Vagina (tissue), 2 donors: ENCODE measurements at regions not wholly inside any gene's neighbourhood (a gene's known extent, or its start where the extent isn't known, plus 50 kb on each side); places are given as distances from the start of the nearest gene placed in this dataset.

Experiments used
- DNase-seq, 2 donors: peaks; one replicate each; pipeline ENCODE4 v3.0.0-alpha.2; 2017; ENCODE audit errors: extremely low spot score in 2 of 2
- H3K27ac ChIP-seq: fragments of 200-600 bp; sonication (generic); one replicate; pipeline ENCODE4 v1.5.1; 2019
- H3K27me3 ChIP-seq: fragments of 200-600 bp; sonication (generic); one replicate; pipeline ENCODE4 v1.5.1; 2019
- H3K36me3 ChIP-seq, 2 donors: fragments of 200-600 bp; sonication (generic); one replicate each; pipeline ENCODE4 v1.5.1; 2017 to 2019
- H3K4me1 ChIP-seq: fragments of 200-600 bp; sonication (generic); one replicate; pipeline ENCODE4 v1.5.1; 2019
- H3K4me3 ChIP-seq, 2 donors: fragments of 200-600 bp; sonication (generic); 1 replicate in 1 of 2; 2 replicates in 1 of 2; pipeline ENCODE4 v1.5.1; 2016 to 2019
- H3K9me3 ChIP-seq: fragments of 200-600 bp; sonication (generic); one replicate; pipeline ENCODE4 v1.5.1; 2019
- CTCF ChIP-seq, 3 experiments: fragments of 450-650 bp in 2 of 3; fragments of 200-600 bp in 1 of 3; sonication (generic) in 1 of 3; IDR thresholded peaks; one replicate each; pipeline ENCODE4 v1.5.1; 2017 to 2019; ENCODE audit warnings: antibody characterized with exemption in 3 of 3, mild to moderate bottlenecking in 2 of 3, moderate library complexity in 2 of 3
- POLR2A ChIP-seq, 2 donors: fragments of 450-650 bp; IDR thresholded peaks; one replicate each; pipeline ENCODE4 v1.6.1; 2017; ENCODE audit warnings: antibody characterized with exemption in 2 of 2, mild to moderate bottlenecking in 2 of 2, moderate library complexity in 2 of 2
- POLR2AphosphoS5 ChIP-seq, 2 donors: sonication (generic); formaldehyde crosslinking; IDR thresholded peaks; one replicate each; pipeline ENCODE4 v1.9.0; 2017; ENCODE audit warnings: antibody characterized with exemption in 2 of 2, mild to moderate bottlenecking in 2 of 2, low read depth in 1 of 2; ENCODE audit not compliant: insufficient read depth in 1 of 2
- intact Hi-C: fragments of 100-400 bp; cut with DNase I; formaldehyde crosslinking; loops from one replicate; pipeline ENCODE4 v1.15.1; 2023

DNA sequence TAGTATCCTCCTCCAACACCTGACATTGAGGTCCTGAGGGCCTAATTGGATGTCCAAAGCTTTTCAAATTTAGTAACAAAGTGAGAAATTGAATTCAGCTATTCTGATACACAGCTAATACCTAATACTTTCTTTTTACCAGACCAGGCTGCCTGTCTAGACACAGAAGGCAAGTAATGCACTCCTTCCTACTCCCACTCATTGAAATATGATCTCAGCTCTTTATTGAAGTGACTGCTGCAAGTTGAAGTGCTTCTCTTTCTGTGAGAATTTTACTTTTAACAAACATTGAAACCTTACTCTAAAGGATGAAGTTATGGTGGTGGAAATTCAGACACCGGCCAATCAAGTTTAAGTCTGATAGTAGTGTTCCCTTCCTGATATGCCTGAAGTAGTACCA is 90.8 kb upstream of the OGFRL1 start:
- DNase-seq = no peak
- intact Hi-C loops = no loop called here
- TF ChIP-seq POLR2AphosphoS5 (IDR thresholded peaks at IDR 0.05; ENCODE audit: insufficient read depth in 1 of 2, low read depth in 1 of 2) = no peak
- no peak for TF ChIP-seq CTCF (IDR thresholded peaks at IDR 0.05)
- TF ChIP-seq POLR2A (IDR thresholded peaks at IDR 0.05) = no peak
- Histone ChIP-seq H3K9me3 (no peaks in the 10 kb centered on the region), H3K27me3 (no peaks in the 10 kb centered on the region), H3K36me3 (no peaks in the 10 kb centered on the region), H3K4me3 (no peak overlapping the region), H3K27ac (no peak overlapping the region), H3K4me1 (no peaks in the 10 kb centered on the region)

- Histone ChIP-seq H3K4me3 (no peak overlapping the region), H3K27ac (no peak overlapping the region), H3K36me3 (no peaks in the 10 kb centered on the region), H3K9me3 (no peaks in the 10 kb centered on the region), H3K4me1 (no peaks in the 10 kb centered on the region), H3K27me3 (no peaks in the 10 kb centered on the region)
- intact Hi-C loops = no loop called here
- no peak for DNase-seq
- no peak for TF ChIP-seq POLR2AphosphoS5 (IDR thresholded peaks at IDR 0.05; ENCODE audit: insufficient read depth in 1 of 2, low read depth in 1 of 2)
- no peak for TF ChIP-seq CTCF (IDR thresholded peaks at IDR 0.05)
- TF ChIP-seq POLR2A (IDR thresholded peaks at IDR 0.05) = no peak
These were observed 89.7 kb upstream of the OGFRL1 start for GRCh38 chr6:71198908-71199307.

DNA sequence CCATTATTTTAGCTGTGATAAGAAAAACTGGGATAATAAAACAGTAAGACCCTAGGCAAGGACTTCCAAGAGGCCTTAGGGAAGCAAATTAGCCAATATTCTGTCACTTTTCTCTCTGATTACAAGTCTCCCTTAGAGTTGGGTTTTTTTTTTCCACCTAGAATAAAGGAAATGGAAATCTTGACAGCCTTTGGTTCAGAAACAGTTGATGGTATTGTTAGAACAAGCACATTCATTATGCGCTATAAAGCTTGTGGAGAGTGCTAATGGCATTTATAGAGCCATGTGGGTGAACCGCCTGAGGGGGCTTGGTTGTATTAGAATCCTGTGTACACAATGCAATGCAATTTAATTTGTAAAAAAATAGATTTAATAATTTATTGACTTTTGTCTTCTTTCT is 88.9 kb upstream of the OGFRL1 start:
- no peak overlapping the region for H3K27ac ChIP-seq
- H3K27me3 ChIP-seq = no peaks in the 10 kb centered on the region
- intact Hi-C loops = no loop called here
- DNase-seq = no peak
- H3K4me3 ChIP-seq = no peak overlapping the region
- H3K4me1 ChIP-seq = no peaks in the 10 kb centered on the region
- H3K9me3 ChIP-seq = no peaks in the 10 kb centered on the region
- no peaks in the 10 kb centered on the region for H3K36me3 ChIP-seq
- TF ChIP-seq POLR2A (IDR thresholded peaks at IDR 0.05) (no peak), POLR2AphosphoS5 (IDR thresholded peaks at IDR 0.05; ENCODE audit: insufficient read depth in 1 of 2, low read depth in 1 of 2) (no peak), CTCF (IDR thresholded peaks at IDR 0.05) (no peak)

- Histone ChIP-seq H3K27ac (no peak overlapping the region), H3K27me3 (no peaks in the 10 kb centered on the region), H3K9me3 (no peaks in the 10 kb centered on the region), H3K4me3 (no peak overlapping the region), H3K4me1 (peaks cover 15% of the 10 kb centered on the region), H3K36me3 (no peaks in the 10 kb centered on the region)
- intact Hi-C loops = no loop called here
- DNase-seq = no peak
- TF ChIP-seq CTCF (IDR thresholded peaks at IDR 0.05) (no peak), POLR2AphosphoS5 (IDR thresholded peaks at IDR 0.05; ENCODE audit: insufficient read depth in 1 of 2, low read depth in 1 of 2) (no peak)
These were observed 85.4 kb upstream of the OGFRL1 start for GRCh38 chr6:71203206-71203605.

DNA sequence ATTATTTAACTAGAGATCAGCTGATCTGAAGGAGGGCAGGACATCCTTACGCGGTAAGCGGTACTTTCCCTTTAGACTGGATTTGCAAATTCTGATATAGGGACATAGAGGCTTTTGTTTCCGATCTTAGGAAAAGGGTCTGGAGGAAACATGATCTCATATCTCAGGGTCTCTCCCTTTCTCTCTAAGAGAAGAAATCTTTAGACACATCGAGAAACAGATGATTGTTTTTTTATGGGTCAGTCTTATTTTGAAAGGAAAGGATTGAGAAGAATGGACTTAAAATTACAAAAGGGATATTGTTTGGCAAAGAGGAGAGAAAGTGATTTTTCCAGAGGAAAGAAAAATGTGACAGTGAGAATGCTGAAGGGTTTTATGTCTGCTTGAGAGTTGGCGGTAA is 83.9 kb upstream of the OGFRL1 start:
- no peaks in the 10 kb centered on the region for H3K27me3 ChIP-seq

More for the DNA sequence above, 83.9 kb upstream of the OGFRL1 start:
- intact Hi-C loops = no loop called here
- no peak overlapping the region for H3K27ac ChIP-seq
- H3K4me1 ChIP-seq = peaks cover 15% of the 10 kb centered on the region
- H3K9me3 ChIP-seq = no peaks in the 10 kb centered on the region
- no peaks in the 10 kb centered on the region for H3K36me3 ChIP-seq
- DNase-seq = no peak
- TF ChIP-seq POLR2A (IDR thresholded peaks at IDR 0.05) = no peak
- TF ChIP-seq CTCF (IDR thresholded peaks at IDR 0.05) = no peak
- TF ChIP-seq POLR2AphosphoS5 (IDR thresholded peaks at IDR 0.05; ENCODE audit: insufficient read depth in 1 of 2, low read depth in 1 of 2) = no peak
- no peak overlapping the region for H3K4me3 ChIP-seq
